NCI-H2029 treated with DMSO at 0.1 percent for 48 hours (cell line): ENCODE measurements at regions not wholly inside any gene's neighbourhood (a gene's known extent, or its start where the extent isn't known, plus 50 kb on each side); places are given as distances from the start of the nearest gene placed in this dataset.

Experiments used
- DNase-seq: peaks from one replicate; lab custom pipeline; 2025; lab: John Stamatoyannopoulos, UW

DNA sequence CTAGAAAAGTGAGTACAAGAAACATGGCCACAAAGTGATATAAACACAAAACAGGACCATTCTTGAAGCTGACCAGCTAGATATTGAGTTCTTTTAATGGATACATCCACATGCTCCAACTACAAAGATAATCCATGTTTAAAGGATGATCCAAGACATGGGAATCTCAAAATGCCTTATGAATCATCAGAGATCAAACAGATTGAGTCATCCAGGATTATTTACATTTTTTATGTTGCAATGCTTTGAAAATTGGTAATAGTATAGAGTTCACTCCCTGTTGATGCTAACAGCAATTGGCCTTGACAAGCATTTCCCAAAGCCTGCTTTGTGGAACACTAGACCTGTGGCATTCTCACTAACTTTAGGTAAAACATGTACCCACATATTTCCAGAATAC lies 293.0 kb upstream of the TBX3 start:
- no peak for DNase-seq

DNA sequence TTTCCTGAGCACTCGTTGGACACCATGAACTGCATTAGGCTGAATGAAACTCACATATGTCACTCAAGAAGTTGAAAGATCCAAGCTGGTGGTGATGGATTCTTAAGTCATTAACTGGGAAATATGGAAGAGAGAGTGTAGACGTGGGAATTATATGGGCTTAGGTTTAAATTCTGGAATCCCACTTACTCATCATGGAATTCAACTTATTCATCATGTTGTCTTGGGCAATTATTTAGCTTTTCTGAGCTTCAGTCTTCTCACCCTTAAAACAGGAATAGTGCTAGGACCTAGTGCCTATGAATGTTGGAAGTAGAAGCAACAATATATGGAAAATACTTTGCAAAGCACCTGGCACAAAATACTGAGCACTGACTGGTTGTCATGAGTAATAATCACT lies 292.4 kb upstream of the TBX3 start:
- DNase-seq: no peak

DNA sequence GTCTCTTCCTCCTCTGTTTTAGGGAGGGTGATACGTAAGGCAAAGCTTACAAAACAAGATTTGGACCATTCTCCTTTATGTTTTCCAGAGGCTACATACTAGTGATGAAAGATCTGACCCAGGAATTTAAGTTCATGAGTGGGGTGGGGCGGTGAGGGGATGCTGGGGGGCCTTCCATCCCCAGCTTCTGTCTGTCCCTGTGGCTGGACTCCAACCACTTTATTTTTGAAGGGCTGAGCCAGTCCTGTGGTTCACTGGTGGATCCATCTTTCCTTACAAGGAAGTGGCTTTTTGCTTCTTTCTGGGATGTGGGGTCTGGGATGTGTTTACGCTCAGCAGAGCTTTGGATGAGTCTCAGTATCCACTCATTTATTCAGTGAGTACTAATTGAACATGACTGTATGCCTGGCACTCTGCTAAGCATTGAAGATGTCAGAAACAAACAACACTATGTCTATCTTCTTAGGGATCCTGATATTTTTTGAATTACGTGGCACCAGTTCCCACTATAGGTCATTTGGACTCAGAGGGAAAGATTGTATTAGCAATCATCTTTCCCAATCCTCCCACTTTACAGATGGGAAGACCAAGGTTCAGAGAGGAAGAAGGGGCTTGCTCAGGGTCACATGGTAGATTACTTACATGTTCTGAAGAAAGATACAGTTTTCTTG lies 291.8 kb upstream of the TBX3 start:
- no peak for DNase-seq

DNA sequence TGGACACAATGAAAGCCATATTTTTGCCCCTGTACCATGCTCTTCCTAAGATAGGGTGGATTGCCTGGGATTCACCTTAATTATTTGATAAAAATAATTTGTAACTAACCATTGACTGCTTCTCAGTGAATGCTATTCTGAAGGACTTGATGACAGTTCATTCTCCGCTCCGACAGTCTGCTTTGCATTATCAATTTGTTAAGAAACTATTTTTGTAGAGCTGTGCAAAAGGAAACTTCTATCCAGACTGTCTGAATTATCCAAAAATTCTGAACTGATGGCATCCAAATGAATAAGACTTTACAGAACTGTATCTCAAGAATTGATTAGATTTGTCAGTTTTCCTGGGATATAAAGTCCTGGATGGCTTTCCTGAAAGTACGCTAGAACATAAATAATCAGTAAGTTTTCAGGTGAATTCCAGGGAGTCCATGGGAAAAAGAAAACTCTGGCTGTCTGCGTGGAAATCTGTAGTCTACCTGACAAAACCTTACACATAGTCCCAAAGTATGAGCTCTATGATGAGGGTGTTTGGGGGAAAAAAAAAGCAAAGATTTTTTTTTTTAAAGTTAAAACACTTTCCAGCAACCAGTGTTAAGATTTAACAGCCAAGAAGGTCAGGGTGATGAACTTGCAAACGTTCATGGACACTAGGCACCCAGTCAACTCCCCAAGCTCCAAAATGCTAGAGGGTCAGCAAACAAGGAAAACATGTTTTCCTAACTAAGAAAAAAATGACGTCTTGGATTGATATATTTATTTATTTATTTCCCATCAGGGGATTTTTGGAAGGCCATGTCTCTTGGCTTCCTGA lies 291.1 kb upstream of the TBX3 start:
- DNase-seq: no peak

DNA sequence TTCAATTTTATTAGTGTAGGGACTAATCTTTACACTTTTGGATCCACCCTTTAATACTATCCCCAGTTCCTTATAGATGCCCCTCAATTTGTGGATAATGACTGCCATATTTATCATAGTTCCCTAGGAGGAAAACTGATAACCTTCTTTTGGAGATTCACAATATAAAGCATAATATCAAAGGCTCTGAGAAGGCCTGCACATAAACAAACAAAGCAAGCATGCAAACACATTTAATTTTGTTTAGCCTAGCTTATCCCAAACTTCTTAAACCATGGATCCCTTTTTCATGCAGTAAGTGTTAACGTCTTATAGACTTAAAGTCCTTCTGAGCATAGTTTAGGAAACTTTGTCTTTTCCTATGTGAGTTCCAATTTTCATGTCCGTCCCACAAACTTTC lies 290.4 kb upstream of the TBX3 start:
- no peak for DNase-seq

DNA sequence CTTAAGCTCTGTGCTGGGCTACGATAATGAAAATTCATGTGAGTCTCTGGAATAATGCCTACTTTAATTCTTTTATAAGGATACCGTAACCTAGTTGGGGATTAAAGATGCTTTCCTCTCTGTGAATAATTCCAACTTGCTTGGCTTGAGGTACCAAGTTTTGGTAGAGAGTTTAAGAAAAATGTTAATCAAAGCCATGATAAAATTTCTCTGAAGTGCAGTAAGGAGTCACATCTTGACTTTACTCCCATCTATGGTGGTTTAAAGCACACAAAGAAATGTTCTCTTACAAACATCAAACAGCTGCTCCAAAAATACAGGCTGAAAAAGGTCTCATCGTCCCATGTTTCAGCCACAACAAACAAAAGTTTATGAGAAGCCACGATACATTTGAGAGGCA lies 284.8 kb upstream of the TBX3 start:
- DNase-seq: no peak

GRCh38 chr12:114967151-114967550 lies 283.2 kb upstream of the TBX3 start:
- no peak for DNase-seq

GRCh38 chr12:114964841-114965240 lies 280.9 kb upstream of the TBX3 start:
- DNase-seq: no peak

DNA sequence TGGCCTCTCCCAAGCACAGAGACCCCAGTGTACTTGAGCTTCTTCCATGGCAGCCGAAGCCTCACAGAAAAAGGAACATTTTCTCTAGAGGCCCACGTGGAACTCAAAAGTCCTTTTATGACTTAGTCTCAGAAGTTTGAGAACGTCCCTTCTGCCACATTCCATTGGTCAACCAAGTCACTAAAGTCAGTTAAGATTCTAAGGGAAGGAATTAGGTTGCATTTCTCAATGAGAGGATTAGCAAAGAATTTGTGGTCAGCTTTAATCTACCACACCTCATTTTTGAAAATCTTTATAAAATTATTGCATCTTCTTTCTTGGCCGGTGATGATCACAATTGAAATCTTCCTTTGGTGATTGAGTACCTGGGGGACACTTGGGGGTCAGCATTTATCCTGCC lies 279.9 kb upstream of the TBX3 start:
- DNase-seq: no peak

DNA sequence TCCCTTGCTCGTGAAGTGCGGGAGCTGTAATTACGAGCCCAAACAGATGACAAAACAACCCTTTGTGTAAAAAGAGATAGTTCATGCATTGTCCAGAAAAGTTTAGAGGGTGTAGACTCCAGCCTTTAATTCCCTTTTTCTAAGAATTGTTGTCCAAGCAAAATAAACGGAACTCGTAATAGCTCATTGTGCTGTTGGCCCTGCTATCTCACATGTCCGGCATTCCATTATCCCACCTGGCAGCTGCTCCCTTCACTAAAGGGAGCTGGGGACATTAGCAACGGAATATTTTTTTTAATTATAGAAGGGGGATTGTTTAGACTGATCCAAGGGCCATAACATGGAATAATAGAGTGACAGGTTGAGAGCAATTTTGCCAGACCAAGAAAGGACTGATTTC lies 277.5 kb upstream of the TBX3 start:
- no peak for DNase-seq

DNA sequence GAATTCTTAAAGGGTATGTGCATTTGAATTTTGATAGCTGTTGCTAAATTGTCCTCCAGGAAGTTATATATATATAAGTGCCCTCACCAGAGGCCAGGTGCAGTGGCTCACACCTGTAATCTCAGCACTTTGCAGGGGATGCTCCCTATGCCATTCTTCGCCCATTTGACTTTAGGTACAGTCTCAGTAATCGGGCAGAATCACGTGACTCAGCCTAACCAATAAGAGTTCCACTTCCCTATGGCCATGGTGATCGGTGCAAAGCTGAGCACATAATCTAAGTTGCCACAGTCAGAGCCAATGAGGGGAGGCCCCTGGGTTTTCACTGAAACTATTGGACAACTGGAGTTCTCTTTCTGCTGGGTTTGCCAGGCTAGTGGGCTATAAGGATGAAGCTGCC lies 274.6 kb upstream of the TBX3 start:
- DNase-seq: no peak

GRCh38 chr12:114957225-114957624 lies 273.2 kb upstream of the TBX3 start:
- DNase-seq: no peak

- DNase-seq: no peak
Measured at GRCh38 chr12:114955414-114956014, 271.5 kb upstream of the TBX3 start.

DNA sequence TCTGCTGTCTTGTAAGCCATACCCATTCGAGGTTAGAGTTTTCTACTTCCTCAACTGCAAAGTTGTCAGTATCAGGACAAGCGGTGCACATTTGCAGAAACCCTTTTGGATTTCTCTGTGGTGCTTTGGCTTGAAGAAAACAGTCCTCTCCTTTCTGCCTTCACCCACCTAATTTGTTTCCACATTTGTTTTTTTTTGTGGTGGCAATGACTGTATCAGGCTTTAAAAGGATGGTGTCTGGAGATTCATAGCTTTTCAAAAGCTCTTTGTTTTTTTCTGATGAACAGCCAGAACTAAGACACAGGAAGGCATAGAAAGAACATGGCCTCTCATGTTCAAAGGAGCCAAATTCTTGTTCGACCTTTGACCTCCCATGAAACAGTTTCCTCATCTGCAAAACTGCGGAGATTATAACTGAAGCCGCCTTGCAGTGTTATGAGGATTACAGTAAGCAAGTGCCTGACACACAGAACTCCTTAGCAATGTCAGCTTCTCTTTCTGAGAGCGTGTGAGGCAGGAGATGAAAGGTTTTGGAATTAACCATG lies 270.6 kb upstream of the TBX3 start:
- DNase-seq: no peak

GRCh38 chr12:114952573-114953271 lies 268.7 kb upstream of the TBX3 start:
- DNase-seq: no peak

GRCh38 chr12:114949058-114949820 lies 265.3 kb upstream of the TBX3 start:
- DNase-seq: no peak

DNA sequence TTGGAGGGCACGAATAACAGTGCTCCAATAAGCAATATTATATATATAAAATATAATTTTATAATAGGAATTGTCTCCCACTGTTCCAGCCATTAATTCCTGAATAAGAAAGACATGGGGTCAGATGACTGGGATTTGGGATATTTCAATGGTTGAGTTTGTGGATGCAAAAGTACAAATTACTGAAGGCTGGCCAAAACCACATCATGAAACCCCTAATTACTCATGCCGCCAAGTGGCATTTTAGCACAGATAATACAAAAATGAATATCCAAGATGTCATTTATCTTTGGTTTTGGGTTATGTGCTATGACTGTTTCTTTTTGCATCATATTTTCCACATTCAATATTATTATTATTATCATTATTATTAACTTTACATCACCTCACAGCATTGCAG lies 261.4 kb upstream of the TBX3 start:
- DNase-seq: no peak

GRCh38 chr12:114944736-114945135 lies 260.8 kb upstream of the TBX3 start:
- DNase-seq: no peak

DNA sequence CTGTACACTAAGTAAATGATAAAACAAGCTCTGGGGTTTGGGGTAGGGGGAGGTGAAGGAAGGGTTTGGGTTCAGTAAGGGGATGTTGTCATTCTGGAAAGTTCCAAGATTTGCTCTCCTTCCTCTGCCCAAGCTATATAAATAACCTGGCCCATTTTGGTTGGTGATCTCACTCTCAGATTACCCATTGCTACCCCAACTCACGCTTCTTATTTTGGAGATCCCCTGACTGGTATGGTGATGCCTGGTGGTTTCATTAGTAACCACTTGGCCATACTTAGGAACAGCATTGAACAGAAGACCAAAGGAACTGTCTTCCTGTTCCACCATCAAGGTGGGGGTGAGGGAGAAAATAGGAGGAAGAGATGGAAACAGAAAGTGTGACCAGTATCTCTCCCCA lies 259.6 kb upstream of the TBX3 start:
- no peak for DNase-seq

- no peak for DNase-seq
Measured at GRCh38 chr12:114938487-114939210, 254.7 kb upstream of the TBX3 start.
